ENCODE measurements at regions not wholly inside any gene's neighbourhood (a gene's known extent, or its start where the extent isn't known, plus 50 kb on each side); places are given as distances from the start of the nearest gene placed in this dataset.
"Not testable (repeated sequence)": the region's sequence is repeated elsewhere in the genome, so short reads cannot be mapped to it uniquely, and the experiment has no call there.

DNA sequence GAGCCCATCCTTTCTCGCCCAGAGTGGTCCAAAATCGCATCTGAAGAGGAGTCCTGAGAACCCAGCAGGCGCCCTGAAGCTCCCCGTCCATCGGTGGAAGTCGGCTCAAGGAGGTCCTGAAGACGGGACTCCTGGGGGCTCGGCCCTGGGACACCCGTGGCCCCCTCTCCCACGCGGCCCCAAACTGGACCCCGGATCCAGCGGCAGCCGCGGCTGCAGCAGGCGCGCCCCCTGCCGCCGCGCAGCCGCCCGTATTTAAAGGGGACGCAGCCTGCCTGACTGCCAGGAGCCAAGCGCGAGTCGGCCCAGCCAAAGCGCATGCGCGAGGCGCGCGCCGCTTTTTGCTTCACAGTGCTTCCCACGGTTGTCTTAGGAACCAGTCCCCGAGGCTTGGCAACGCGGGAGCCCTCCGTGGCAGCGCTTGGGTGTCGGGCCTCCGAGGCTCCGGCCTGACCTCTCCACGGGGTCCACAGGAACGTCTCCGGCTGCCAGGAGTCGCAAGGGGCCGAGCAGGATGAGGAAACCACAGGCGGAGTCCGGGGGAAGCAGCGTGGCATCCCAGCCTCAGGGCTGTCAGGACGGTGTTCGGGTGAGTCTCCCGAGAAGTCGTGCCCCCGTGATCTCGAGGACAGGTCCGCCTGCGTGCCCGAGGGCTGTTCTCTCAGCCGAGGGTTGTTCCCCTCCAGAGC is 691.6 kb downstream of the KCNJ18 start:
- TF ChIP-seq, protein P1, sequence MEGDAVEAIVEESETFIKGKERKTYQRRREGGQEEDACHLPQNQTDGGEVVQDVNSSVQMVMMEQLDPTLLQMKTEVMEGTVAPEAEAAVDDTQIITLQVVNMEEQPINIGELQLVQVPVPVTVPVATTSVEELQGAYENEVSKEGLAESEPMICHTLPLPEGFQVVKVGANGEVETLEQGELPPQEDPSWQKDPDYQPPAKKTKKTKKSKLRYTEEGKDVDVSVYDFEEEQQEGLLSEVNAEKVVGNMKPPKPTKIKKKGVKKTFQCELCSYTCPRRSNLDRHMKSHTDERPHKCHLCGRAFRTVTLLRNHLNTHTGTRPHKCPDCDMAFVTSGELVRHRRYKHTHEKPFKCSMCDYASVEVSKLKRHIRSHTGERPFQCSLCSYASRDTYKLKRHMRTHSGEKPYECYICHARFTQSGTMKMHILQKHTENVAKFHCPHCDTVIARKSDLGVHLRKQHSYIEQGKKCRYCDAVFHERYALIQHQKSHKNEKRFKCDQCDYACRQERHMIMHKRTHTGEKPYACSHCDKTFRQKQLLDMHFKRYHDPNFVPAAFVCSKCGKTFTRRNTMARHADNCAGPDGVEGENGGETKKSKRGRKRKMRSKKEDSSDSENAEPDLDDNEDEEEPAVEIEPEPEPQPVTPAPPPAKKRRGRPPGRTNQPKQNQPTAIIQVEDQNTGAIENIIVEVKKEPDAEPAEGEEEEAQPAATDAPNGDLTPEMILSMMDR (CRISPR knock-in tag; IDR thresholded peaks at IDR 0.05) = not testable (repeated sequence)
- not testable (repeated sequence) for TF ChIP-seq CHCHD3 (CRISPR knock-in tag; IDR thresholded peaks at IDR 0.05); FOSL2 (CRISPR knock-in tag; IDR thresholded peaks at IDR 0.05); KAT2B (IDR thresholded peaks at IDR 0.05; ENCODE audit: borderline replicate concordance, low read depth, low read length); ARNT (IDR thresholded peaks at IDR 0.05); CENPT (CRISPR knock-in tag; IDR thresholded peaks at IDR 0.05; ENCODE audit: low read depth)
